GM21423 (cell line): ENCODE measurements at regions not wholly inside any gene's neighbourhood (a gene's known extent, or its start where the extent isn't known, plus 50 kb on each side); places are given as distances from the start of the nearest gene placed in this dataset.

Experiments used
- ATAC-seq: cut with Tn5 transposase; IDR thresholded peaks from one replicate; pipeline ENCODE4 v1.9.1; 2021; ENCODE audit warnings: mild to moderate bottlenecking, moderate library complexity; ENCODE audit not compliant: unreplicated experiment

DNA sequence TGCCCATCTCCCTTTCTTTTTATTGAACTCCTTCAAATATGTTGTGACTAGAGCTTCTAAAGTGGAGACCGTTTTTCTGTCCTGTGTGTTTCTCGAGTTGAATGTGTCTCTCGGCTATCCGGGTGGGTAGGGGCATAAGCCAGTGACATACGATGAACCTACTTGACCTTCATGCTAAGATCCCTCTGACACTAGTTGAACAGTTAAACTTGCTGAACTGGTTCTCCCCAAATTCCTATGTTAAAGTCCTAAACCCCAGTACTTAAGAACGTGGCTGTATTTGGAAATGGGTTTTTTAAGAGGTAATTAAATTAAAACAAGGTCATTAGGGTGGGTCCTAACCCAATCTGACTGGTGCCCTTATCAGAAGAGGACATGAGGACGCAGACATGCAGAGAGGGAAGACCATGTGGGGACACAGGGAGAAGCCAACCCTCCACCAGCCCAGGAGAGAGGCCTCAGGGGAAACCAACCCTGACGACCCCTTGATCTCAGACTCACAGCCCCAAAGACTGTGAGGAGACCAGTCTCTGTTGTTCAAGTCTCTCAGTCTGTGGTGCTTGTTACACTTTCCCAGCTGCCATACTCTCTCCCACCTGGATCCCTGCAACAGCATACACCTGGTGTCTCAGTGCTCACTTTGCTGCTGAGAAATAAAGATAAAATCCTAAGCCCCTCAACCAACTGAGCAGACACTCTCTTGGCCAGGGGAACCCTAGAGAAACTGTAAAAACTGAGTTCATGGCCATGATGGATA lies 208.4 kb downstream of the MYLK4 start:
- no peak for ATAC-seq

DNA sequence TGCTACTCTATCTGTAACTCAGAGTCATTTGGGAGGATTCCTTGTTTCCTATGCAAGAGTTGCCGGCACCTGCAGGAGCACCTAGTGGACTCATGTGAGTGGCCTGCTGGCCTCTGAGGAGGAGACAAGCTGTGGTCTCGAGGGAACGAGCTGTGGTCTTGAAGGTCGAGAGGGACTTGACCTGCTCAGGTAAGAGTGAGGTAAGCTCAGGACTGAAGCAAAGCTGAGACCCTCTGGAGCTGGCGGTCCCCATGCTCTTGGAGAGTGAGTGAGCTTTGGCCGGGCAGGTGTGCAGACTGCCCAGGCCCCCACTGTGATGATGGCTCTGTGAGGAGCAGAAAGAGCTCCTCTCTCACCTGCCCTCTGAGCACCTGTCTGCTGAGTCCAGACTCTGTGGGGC lies 214.3 kb downstream of the MYLK4 start:
- ATAC-seq, result no peak

DNA sequence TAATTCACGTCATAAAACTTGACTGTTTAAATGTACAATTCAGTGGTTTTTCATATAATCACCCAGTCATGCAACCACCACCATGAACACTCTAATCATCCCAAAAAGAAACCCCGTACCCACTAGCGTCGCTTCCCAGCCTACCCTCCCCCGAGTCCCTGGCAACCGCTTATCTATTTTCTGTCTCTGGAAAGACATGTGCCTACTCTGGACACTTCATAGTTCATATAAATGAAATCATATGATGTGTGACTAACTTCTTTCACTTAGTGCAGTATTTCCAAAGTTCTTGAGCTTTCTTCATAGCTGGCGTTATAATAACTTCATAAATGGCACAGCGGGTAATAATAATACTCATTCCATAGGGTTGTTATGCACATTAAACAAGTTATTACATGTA lies 215.2 kb downstream of the MYLK4 start:
- ATAC-seq, result no peak

DNA sequence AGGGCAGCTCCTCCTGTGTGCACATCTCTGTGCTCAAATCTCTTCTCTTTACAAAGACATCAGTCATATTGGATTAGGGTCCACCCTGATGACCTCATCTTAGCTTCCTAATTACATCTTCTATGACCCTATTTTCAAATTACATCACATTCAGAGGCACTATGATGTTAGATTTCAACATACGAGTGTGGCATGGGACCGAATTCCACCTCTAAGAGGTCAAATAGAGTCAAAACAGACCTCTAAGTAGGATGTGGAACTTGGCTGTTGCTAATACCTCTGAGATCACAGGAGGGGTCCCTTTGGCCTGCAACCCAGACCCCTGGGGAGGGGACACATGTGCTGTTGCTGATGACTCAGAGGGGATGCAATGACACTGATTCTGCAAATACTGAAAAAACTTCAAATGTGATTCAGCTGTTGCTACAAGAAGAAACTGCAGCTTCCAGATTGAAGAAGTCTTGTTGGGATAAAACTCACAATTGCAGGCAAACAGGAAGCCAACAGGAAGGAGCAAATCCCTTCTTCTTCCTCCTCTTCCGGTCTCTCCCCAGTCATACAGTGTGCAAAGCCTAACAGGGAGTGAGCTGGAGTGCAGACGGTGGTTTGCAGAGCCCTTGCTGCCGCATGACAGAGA lies 216.2 kb downstream of the MYLK4 start:
- no peak for ATAC-seq

- no peak for ATAC-seq
These were observed 219.1 kb downstream of the MYLK4 start for GRCh38 chr6:2531426-2532215.

DNA sequence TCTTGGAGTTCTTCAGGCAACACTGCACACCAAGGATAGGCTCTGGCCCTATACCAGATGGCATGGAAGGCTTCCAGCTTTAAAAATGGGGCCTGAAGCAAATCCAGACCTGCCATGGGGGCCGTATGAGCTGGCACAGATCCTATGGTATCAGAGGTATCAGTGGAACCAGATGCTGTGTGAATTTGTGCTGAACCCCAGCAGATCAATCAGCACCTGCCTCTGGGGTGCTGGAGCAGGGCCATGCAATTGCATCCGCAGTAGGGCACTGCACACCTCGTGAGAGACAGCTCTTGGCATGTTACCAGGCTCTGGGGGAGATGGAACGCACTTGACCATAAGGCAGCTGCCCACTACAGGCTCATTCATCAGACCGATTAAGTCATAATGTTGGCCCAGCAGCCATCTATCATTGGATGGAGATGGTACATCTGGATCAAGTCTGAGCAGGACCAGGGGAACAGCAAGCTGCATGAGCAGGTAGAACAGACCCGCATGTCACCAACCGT lies 221.5 kb downstream of the MYLK4 start:
- no peak for ATAC-seq

- no peak for ATAC-seq
These were observed 222.6 kb downstream of the MYLK4 start for GRCh38 chr6:2528156-2528555.

- no peak for ATAC-seq
These were observed 224.0 kb downstream of the MYLK4 start for GRCh38 chr6:2526766-2527165.

- ATAC-seq, result no peak
These were observed 226.6 kb downstream of the MYLK4 start for GRCh38 chr6:2524090-2524489.

DNA sequence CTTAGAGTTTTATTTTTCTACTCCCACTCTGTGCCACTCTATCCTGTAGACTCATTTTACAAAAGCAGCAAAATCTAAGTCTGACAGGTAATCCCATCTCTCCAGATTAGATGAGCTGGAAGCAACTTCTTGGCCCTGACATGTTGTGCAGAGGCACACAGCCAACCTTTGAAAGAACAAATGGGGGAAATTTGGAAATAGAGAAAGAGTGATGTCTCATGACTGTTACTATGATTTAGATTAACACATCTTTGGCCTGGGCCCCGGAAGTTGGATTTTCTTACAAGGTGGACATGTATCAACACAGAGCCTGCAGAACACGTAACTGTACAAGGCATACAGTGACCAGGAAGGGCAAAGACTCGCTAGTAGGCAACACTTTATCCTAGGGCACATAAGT lies 227.7 kb downstream of the MYLK4 start:
- ATAC-seq, result no peak

- ATAC-seq, result no peak
These were observed 228.2 kb downstream of the MYLK4 start for GRCh38 chr6:2522521-2522920.

- no peak for ATAC-seq
These were observed 232.8 kb downstream of the MYLK4 start for GRCh38 chr6:2517855-2518473.

DNA sequence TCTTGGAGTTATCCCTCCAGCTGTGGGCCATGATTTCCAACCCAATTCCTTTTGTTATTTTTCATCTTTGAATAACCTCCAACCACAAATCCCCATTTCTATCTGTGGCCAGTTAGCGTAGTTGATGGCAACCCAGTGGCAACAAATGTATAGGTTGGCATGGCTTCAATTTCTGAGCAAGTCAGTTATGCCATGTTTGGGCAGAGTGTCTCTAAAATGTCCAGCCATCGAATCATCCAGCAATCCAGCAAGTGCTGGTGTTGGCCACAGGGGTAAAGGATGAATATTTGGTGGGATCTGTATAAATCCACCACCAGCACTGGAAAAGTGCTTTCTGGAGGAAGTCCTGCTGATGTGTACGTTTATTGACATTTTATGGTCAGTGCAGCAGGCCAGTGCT lies 233.3 kb downstream of the MYLK4 start:
- ATAC-seq, result no peak

DNA sequence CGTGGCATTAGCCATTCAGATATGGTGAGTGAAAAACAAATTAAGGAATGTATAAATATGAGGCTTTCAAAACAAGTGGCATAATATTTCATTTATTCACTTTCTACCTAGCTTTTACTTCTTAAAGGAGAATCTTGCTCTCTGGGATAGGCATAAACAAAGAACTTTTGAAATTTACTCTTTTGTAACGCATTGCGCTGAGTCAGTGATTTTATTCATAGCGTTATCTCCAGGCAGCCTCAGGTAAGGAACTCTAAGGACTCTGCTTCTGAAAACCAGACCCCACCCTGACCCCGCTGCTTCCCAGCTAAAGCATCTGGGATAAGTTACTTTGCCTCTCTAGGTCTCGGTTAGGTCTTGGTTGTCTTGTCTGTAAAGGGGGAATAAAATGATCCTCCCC lies 234.7 kb downstream of the MYLK4 start:
- ATAC-seq, result no peak

- ATAC-seq, result no peak
These were observed 235.7 kb downstream of the MYLK4 start for GRCh38 chr6:2514965-2515543.

- no peak for ATAC-seq
These were observed 237.9 kb downstream of the MYLK4 start for GRCh38 chr6:2512802-2513201.

- ATAC-seq, result no peak
These were observed 240.4 kb downstream of the MYLK4 start for GRCh38 chr6:2510316-2510715.

DNA sequence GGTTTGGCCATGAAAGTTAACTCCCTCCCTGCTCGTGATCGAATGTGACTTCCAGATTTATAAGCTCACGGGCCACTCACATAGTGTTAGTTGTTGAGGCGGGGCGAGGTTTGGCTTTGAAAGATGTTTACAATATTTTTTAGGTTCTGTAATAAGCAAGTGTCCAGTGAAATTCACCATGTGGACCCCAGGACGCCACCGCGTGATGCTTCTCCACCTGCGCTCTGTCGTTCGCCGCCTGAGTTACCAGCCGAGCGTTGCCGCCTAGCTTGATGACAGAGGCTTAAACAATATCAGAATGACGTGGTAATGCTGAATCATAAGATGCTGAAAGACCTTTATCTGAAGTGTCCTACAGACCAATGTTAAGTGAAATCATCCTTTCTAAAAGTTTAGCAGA lies 241.0 kb downstream of the MYLK4 start:
- ATAC-seq, result no peak

DNA sequence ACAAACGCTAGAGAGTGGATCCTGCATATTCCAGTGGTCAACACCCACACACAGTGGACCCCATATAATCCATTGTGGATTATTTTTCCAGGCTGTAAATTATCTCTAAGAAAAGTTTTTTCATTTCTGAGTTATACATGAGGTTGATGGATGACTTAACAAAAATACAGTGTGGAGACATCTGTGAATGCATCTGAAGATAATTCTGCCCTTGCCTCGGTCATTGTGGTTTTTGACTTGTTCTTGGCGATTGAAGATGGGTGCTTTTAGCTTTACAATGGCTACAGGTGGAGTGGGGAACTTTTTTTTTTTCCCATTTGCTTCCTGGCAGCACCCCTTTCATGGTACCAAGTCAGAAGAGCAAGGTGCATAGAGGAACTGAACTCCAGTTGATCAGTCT lies 242.7 kb downstream of the MYLK4 start:
- no peak for ATAC-seq

DNA sequence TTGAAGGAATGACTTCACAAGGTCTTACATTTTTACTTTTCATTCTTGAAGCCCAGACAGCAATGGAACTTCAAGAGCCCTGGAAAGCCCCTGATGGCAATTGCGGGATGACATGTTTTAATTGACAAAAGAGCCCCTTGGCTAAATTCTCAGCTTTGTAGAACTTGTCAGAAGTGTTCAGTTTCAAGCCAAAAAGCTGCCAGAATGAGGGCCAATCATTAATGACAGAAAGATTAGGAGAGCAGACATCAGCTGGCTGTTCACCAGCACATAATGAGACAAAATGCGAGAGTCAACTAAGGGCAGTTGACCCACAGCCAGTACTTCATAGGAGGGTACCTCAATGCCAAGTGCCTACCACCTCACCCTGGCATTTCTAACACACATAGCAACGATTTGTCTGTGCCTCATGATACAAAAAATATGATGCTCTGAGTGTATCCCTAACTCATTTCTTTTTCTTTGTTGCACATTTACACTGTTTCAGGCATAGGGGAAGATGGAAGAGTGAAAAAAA lies 243.1 kb downstream of the MYLK4 start:
- ATAC-seq, result no peak

GRCh38 chr6:2507016-2507415 lies 243.7 kb downstream of the MYLK4 start:
- no peak for ATAC-seq
